ENCODE measurements at regions not wholly inside any gene's neighbourhood (a gene's known extent, or its start where the extent isn't known, plus 50 kb on each side); places are given as distances from the start of the nearest gene placed in this dataset.

DNA sequence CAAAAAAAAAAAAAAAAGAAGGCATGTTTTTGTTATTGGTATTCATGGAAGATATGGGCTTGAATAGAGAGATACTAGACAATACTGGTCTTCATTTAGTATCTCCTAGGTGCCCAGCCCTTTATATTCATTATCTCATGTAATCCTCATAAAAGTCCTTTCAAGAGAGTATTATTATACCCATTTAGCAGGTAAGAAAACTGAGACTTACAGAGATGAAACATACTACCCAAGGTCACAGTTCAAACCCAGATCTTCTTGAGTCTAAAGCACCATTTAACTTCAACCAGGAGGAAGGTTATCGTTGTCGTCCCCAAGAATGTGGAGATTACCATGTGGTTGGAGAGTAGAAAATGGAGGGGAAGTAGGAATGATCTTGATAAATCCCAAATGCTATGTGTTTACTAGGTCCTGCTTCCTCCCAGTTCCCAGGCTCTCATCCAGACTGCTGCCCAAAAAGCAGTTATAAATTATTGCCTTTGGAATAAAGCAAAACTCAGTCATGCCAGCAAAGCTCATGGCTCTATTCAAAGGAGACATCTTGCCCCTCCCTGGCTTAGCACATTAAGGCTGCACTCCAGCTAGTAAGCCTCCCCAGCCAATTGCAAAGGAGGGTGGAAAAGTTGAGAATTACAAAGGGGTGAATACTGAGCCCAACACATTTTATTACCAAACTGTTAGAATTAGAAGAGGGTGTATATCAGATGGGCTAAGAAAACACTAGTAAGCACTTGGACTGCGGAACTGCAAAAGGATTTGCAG, 163.9 kb downstream of the PIK3R1 start:
- DNase-seq (ENCODE audit: low read depth), result no peak

DNA sequence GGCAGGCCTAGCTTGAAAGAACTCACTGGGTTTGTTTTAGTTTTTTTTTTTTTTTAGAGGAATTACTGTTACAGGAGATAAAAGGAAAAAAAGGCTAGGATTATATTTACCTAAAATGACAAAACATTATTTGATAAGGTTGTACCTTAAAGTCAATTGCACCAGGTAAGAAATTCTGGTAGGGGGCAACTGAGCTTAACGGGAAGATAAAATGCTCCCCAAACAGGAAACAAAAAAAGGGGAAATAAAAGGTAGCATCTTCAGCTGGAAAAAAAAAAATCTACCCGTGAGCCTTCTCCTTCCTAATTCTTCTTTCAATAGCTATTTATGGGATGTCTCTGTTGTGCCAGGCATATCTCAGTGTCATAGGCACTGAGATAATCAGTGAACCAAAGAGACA, 164.5 kb downstream of the PIK3R1 start:
- no peak for DNase-seq (ENCODE audit: low read depth)

DNA sequence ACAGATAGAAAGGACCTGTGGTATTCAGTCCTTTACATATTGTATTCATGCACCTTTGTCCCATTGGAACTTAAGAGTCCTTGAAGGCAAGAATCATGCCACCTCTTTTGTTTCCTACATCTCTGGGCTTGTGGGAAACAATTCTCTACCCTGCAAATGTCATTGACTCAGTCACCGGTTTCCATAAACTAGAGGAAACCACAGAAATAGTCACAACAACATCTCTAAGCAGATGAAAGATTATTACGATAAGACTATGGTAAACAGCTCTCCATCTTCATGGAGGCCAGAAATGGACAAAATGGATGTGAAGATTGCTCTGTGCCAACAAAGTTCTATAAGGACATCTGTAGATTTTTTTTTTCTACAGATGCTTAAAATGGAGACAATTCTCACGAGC, 165.5 kb downstream of the PIK3R1 start:
- no peak for DNase-seq (ENCODE audit: low read depth)

DNA sequence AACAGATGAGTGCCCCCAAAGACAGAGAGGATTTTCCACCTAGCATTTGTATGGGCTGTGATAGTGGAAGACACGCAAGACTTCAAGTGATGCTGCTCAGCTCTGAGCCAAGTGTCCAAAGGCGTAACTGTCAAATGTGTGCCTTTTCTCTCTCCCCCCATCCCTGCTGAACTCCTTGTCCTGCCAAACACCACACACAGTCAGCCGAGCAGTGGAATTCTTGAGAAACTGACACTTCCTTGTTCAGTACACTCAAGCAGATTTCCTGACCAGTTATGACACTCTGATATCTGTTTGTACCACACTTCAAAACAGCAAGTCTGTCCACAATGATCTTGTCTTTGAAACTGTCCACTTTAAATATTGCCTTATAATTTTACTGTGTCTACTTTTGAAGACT, 166.4 kb downstream of the PIK3R1 start:
- DNase-seq (ENCODE audit: low read depth), result no peak

DNA sequence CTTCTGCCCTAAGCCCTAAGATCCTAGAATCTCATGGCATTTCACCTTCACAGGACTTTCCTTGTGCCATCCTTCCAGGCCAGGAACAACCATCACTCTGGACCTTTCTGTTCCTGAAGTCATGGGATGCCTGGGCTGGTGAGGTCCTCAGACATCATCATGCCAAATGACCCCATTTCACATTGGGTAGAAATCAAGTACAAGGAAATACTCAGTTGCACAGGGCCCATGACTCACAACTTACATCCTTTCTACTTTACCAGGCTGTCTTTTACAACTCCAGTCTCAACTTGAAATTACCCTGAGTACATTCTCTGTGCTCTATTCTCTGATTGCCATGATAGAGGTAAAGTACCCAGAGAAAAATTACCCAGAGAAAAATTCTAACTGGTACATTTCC, 167.1 kb downstream of the PIK3R1 start:
- no peak for DNase-seq (ENCODE audit: low read depth)

DNA sequence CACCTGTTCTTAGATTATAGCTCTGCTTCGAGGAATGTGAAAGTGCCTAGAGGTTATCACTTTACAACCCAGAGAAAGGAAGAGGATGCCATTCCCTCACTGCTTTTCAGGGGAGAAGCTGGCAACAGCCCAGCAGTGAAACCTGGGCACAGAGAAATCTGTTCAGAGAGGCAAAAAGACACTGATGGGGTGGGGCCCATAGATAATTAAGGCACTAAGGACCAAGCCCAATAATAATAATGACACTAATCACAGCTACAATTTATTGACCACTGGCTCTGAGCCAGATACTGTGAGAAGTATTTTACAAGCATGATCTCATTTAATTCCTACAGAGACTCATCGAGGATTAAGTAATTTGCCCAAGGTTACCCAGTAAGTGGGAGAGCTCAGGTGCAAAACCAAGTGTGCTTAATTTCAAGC, 168.3 kb downstream of the PIK3R1 start:
- DNase-seq (ENCODE audit: low read depth), result no peak

DNA sequence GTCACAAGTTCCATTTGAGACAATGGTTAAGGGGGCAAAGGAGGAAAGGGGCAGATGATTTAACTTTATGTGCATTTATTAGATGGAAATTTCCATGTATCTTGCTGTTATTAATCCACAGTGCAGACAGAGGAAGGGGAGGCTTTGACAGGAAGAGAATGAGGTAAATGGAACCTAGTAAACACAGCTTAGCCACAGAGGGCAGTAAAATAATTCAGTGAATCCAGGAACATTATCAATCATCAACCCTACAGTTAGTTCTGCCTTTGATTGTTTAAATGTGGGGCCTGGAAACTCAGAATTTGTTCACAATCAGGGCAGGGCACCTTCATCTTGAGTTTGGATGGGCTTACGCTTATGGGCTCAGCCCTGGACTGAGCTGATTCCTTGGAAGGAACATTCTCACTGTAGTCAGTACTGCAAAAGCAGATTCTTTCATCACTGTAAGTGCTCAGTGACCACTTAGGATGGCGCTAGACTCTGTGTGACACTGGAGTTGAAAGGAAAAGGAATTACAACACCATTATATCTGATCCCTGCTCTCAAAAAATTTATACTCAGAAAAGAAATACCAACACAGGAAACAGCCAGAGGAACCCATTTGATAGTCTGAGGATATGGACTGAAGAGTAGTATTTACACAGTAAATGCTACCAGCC, 169.5 kb downstream of the PIK3R1 start:
- no peak for DNase-seq (ENCODE audit: low read depth)

DNA sequence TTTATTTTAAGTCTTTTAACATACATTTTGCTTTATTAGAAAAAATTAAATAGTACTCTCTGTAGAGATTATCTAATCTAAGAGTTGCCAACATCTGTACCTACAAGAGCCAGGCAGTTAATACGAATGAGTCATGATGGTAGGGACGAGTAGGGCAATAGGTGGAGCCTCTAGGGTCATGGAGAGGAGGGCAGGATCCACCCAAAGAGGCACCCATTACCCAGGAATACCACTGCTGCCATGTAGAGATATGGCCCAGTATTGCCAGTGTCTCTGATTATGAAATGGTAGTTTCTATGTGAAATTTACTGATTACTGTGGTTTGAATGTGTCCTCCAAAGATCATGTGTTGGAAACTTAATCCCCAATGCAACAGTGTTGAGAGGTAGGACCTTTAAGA, 170.4 kb downstream of the PIK3R1 start:
- no peak for DNase-seq (ENCODE audit: low read depth)

DNA sequence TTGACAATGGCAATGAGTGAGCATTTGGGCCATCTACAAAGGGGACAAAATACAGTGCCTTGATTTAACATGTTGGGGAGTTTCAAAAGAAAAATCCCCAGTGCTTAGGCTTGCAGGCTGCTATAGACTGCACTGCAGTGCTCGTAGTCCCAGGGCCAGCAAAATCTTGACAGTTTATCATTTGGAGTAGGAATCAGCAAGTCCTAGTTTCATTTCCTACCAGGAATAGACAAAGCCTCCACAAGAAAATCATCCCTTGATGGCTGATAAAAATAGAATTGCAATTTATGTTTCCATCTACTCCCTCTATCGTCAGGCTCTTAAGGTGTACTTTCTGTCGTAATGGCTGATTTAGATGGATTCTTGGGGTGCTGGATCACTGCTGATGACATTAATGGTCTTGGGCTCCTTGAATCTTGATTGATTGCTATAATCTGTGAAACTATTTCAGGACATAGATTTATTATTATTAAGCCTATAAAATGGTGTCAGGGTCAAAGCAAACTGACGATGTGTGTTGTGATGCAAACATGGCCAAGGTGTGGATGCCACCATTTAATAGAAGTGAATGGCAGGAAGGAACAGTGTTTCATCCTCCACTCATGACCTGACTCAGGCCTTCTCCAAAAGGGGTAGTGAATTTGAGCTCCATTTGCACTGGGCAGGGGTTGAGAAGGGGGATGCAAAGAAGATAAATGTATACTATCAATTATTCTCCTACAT, 171.7 kb downstream of the PIK3R1 start:
- DNase-seq (ENCODE audit: low read depth), result no peak

DNA sequence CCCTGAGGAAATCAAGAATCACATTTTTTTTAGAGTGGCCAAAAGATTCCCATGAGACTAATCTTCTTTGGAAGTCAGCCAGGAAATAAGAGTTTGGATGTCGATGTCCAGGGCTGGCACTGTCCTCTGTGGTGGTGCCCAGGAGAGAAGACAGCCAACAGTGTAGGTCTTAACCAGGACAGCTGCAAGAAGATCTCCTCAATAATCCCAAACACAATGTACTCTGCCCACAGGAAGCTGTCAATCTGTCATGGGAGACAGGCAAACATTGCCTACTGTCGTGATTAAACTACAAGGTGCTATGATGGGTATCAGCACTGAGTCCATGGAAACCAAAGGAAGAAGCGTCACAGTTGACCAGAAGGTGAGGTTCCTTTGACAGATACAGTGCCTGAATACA, 174.1 kb downstream of the PIK3R1 start:
- DNase-seq (ENCODE audit: low read depth), result no peak

DNA sequence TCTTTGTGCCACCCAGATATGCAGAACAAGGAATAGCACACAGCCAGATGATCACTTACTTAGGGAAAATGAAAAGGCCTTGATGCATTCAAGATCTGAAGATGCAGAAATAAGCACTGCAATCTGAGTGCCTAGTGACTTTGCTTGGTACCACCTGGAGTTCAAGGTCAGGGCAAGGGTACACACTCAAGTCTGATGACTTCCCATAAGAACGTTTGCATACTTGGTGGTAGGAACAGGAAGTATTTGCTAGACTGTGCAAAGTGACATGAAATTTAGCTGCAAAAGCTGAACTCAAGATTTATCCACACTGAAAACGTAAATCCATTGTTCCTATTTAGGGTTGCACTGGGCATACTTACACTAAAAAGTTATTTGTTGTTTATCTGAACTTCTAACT, 177.1 kb downstream of the PIK3R1 start:
- no peak for DNase-seq (ENCODE audit: low read depth)

DNA sequence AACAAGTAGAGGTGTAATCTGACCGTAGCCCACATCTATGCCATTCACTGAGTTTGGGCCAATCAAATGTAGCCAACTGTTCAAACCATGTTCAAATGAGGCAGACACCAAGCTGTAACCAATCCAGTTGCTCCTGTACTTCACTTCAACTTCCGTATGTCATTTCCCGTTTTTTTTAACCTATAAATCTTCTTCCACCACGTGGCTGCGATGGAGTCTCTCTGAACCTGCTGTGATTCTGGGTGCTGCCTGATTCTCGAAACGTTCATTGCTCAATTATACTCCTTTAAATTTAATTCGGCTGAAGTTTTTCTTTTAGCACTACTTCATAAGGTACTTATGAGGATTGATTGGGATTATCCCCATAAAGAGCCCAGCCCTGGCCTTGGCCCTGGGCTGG, 179.7 kb downstream of the PIK3R1 start:
- no peak for DNase-seq (ENCODE audit: low read depth)

DNA sequence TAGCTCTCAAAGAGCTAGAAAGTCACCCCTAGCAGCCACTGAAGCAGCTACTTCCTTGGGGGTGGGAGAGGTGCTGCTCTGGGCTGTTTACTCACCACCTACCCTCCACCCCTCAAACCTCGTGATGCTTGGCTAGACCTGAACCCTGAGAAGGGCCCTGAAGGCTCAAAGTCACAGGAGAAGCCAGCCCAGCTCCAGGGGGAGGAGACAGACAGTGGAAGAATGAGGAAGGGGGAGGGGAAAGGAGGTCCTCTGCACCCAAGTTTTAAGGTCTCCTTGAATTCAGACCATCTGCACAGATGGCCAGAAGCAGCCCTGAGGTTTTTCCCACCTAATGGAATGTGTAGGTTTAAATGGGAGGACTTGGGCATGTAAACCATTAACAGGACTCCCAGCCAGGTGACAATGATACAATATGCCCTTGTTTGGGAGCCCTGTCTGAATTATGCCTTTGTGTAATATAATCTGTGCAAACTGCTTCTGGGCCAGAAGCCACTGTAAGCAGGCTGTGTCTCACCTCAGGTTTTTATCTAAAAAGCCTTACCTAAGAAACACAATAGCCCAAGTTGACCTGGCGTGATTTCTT, 180.5 kb downstream of the PIK3R1 start:
- no peak for DNase-seq (ENCODE audit: low read depth)

DNA sequence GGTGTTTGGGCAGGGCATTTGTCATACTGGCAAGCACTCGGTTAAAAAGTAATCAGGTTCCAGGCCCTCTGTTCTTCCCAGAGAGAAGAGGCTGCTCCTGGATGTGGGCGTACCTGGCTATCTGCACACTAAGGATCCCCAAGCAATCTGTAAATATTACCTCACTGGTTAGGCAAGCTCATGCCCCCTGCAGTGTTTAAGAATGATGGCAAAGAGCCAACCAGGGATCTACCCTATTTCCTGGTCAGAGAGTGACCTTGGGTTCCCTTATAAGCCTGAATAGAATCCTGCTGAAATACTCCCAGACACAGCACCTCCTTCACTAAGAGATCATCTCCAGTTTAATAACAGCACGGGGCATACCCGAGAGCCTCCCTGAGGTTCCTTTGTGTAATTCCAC, 181.2 kb downstream of the PIK3R1 start:
- no peak for DNase-seq (ENCODE audit: low read depth)

DNA sequence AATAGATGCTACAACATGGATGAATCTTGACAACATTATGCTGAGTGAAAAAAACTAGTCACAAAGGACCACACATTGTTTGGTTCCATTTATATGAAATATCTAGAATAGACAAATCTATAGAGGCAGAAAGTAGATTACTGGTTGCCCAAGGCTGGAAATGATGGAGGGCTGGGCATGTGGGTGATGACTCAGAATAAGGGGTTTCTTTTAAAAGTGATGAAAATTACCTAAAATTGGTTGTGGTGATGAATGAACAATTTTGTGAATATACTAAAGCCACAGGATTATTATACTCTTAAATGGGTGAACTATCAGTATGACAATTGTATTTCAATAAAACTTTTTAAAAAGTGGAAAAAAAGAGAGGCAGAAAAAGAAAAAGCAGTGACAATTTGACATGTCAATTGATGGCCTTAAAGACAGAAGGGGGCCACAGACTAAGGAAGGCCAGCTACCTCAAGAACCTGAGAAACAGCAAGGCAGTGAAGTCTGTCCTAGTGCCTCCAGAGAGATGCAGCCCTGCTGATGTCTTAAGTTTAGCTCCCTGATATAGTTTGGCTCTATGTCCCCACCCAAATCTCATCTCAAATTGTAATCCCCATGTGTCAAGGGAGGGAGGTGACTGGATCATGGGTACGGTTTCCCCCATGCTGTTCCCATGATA, 182.7 kb downstream of the PIK3R1 start:
- no peak for DNase-seq (ENCODE audit: low read depth)

DNA sequence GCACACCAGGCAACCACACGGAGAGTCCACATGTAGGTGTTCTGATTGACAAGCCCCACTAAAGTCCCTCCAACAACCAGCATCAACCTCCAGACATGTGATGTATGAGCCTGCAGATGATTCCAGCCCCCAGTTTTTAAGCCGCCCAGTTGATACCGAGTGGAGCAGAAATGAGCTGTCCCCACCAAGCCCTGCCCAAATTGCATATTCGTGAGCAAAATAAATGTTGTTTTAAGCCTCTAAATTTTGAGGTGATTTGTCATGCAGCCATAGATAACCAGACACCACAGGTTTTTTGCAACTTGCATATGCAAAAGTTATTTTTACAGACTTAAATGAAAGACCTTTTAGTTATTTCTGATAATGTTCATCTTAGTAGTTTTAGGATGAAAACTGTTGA, 187.7 kb downstream of the PIK3R1 start:
- DNase-seq (ENCODE audit: low read depth), result no peak

DNA sequence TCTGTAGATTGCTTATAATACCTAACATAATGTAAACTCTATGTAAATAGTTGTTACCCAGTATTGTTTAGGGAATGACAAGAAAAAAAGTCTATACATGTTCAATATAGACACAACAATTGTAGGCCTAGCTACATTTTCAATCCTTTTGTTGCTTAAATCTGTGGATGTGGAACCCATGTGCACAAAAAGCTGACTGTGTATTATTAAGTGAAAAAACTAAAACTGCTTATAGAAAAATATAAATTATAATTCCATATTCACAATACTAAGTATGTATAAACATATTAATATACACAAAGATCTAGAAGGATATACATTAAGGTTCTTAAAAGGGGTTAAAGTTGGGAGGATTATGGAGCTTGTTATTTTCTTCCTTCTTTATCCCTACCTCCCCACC, 188.7 kb downstream of the PIK3R1 start:
- DNase-seq (ENCODE audit: low read depth), result no peak

DNA sequence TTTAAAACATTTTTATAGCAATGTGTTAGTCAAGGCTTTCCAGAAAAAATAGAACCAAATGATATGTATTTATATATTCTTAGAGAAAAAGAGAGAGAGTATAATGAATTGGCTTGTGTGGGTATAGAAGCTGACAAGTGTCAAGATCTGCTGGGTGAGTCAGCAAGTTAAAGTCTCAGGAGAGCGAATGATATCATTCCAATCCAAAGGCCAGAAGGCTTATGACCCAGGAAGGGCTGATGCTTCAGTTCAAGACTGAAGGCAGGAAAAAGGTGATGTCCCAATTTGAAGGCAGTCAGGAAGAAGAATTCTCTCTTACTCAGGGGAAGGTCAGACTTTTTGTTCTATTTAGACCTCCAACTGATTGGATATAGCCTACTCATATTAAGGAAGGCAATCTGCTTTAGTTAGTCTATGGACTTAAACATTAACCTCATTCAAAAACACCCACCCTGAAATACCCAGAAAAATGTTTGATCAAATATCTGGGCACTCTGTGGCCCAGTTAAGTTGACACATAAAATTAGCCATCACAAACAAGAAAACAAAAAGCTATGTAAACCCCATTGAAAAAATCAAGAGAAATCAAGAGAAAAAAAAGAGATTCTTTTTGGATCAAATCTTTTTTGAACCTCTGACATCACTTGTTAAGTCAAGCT, 189.6 kb downstream of the PIK3R1 start:
- DNase-seq (ENCODE audit: low read depth), result no peak

DNA sequence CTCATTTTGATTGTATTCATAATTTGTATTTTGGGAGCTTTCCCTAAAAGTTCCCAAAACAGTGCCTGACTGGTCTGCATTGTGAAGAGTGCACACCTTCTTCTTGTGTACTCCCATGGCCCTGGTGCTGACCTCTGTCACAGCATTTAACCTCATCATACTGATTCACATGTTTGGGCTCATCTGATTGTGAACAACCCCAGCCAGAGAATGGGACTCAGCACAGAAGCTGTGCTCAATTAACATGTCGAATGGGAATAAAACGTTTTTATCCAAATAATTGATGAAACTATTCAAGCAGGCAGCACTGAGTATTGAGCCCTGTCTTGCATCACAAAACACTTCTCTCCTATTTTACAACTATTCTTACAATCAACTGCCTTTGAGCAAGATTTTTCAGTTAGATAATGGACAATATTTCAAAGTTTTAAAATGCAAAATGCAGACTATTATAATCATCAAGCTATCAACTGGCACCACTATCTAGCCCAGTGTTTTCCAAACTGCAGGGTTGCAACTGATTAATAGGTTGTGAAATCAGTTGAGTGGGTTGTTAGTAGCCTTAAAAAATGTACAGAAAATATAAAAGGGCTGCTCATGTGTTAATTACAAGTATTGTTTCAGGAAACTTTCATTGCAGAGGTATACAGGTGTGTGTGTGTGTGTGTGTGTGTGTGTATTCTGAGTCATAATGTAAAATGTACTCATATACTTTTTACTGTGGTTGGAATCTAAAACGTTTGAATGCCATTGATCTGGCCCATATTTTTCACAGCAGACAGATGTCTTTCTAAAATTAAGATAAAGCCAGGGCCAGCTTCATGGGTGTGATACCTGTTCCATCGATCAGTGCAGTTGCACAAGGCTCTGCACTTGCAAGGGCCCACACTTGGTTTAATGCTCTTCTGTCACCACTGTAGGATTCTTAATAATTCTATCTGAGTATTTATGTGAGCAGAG, 190.5 kb downstream of the PIK3R1 start:
- no peak for DNase-seq (ENCODE audit: low read depth)

DNA sequence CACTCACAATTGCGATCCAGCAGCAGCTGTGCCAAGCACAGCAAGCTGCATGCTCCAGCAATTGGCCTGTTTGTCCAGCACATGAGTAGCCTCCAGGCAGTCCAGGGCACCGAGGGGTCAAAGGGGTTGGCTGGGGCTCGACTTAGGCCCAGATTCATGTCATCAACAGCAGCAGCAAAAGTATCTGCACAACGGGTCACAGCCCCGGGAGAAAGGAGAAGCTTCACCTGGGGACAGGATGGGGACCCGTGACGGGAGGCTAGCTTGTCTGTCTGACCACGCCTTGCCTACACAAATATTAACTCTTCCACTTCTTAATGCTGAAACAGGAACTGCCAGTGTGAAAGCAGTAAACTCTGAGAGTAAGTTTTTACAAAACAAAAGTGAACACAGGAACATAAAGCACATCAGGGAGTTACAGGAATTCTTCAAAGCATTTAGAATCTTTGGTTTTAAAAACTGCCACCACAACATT, 191.2 kb downstream of the PIK3R1 start:
- DNase-seq (ENCODE audit: low read depth), result no peak

Data from stimulated activated CD8-positive, alpha-beta memory T cell treated with anti-CD3 and anti-CD28 coated beads, Interleukin-4, amount 100 ng/mL, for 24 hours (primary cell).